Progenitor cell of endocrine pancreas (in vitro differentiated cells): ENCODE measurements at regions not wholly inside any gene's neighbourhood (a gene's known extent, or its start where the extent isn't known, plus 50 kb on each side); places are given as distances from the start of the nearest gene placed in this dataset.
"Not testable (repeated sequence)": the region's sequence is repeated elsewhere in the genome, so short reads cannot be mapped to it uniquely, and the experiment has no call there.

Experiments used
- DNase-seq: peaks from one replicate; pipeline ENCODE4 v3.0.0; 2021; ENCODE audit warnings: low spot score; ENCODE audit not compliant: unreplicated experiment
- H3K27ac Mint-ChIP-seq: 2 replicates; pipeline ENCODE4 v1.8.0; 2021; ENCODE audit warnings: mild to moderate bottlenecking, moderate library complexity, mixed read lengths
- H3K27me3 Mint-ChIP-seq: 2 replicates; pipeline ENCODE4 v1.8.0; 2021; ENCODE audit warnings: mixed read lengths
- H3K36me3 Mint-ChIP-seq: 2 replicates; pipeline ENCODE4 v1.8.0; 2022; ENCODE audit warnings: mixed read lengths; ENCODE audit not compliant: insufficient read depth
- H3K4me1 Mint-ChIP-seq: 2 replicates; pipeline ENCODE4 v1.8.0; 2021; ENCODE audit warnings: low read depth, mixed read lengths
- H3K4me3 Mint-ChIP-seq: 2 replicates; pipeline ENCODE4 v1.8.0; 2021; ENCODE audit warnings: low read depth, mild to moderate bottlenecking, moderate library complexity, mixed read lengths
- H3K9me3 Mint-ChIP-seq: 2 replicates; pipeline ENCODE4 v1.8.0; 2021; ENCODE audit warnings: low read depth, mixed read lengths
- TF ChIP-seq, protein P1 (sequence below): fragments of 200-600 bp; sonication (generic); IDR thresholded peaks from one replicate; pipeline ENCODE4 v1.5.0; 2021; ENCODE audit warnings: antibody characterized with exemption, mild to moderate bottlenecking; ENCODE audit not compliant: unreplicated experiment

DNA sequence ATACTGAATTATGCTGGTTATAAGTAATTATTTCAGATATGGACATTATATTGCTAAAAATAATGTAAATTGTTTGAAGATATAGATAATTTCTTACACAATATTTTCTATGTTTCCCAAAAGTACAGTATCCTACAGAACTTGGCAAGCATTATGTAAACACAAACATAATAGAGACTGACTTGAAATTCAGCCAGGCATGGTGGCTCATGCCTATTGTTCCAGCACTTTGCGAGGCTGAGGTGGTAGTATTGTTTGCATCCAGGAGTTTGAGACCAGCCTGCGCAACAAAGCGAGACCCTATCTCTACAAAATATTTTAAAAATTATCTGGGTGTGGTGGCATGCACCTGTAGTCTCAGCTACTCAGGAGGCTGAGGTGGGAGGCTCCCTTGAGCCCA lies 1300.5 kb upstream of the DDX18 start:
- Mint-ChIP-seq H3K27me3 (no peaks in the 10 kb centered on the region), H3K4me1 (peaks cover 4% of the 10 kb centered on the region), H3K27ac (no peak overlapping the region), H3K36me3 (no peaks in the 10 kb centered on the region), H3K9me3 (no peaks in the 10 kb centered on the region), H3K4me3 (no peak overlapping the region)
- TF ChIP-seq, protein P1, sequence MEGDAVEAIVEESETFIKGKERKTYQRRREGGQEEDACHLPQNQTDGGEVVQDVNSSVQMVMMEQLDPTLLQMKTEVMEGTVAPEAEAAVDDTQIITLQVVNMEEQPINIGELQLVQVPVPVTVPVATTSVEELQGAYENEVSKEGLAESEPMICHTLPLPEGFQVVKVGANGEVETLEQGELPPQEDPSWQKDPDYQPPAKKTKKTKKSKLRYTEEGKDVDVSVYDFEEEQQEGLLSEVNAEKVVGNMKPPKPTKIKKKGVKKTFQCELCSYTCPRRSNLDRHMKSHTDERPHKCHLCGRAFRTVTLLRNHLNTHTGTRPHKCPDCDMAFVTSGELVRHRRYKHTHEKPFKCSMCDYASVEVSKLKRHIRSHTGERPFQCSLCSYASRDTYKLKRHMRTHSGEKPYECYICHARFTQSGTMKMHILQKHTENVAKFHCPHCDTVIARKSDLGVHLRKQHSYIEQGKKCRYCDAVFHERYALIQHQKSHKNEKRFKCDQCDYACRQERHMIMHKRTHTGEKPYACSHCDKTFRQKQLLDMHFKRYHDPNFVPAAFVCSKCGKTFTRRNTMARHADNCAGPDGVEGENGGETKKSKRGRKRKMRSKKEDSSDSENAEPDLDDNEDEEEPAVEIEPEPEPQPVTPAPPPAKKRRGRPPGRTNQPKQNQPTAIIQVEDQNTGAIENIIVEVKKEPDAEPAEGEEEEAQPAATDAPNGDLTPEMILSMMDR, result no peak
- DNase-seq, result no peak

DNA sequence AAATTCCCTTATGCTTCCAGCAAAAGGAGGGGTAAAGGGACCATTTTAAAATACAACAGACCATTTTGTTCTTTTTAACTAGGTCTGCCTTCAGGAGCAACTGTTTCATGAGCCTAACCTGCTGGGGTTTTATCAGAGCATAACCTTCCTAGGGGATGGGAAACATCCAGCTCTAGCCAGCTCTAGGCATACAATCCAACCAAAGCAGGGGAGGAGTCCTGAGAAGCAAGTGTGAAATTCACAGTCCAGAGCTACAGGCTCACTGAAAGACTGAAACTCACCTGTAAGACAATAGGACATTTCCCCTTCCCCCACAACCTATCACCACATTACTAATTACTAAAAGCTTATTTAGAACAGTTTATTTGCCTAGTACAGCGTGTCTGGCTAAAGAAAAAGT lies 1296.6 kb upstream of the DDX18 start:
- H3K4me3 Mint-ChIP-seq, result no peak overlapping the region
- H3K4me1 Mint-ChIP-seq, result peaks cover 4% of the 10 kb centered on the region
- H3K36me3 Mint-ChIP-seq, result no peaks in the 10 kb centered on the region
- no peak overlapping the region for H3K27ac Mint-ChIP-seq
- TF ChIP-seq, protein P1, result no peak
- H3K9me3 Mint-ChIP-seq, result peaks cover 15% of the 10 kb centered on the region
- no peak for DNase-seq
- H3K27me3 Mint-ChIP-seq, result no peaks in the 10 kb centered on the region

DNA sequence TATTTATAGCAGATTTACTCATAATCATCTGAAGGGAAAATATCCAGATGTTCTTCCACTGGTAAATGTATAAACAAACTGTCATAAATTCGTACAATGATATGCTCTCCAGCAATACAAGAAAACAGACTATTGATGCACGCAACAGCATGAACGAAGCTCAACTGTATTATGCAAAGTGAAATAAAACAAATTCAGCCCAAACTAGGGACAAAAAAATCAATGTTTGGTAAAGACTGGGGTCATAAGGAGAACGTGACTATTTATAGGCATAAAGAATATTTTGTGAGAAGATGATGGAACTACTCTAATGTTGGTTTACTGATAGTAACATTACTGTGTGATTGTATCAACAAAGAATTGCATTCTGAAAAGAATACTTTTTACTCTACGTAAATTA lies 1276.7 kb upstream of the DDX18 start:
- no peak overlapping the region for H3K4me3 Mint-ChIP-seq
- TF ChIP-seq, protein P1, result no peak
- H3K4me1 Mint-ChIP-seq, result no peaks in the 10 kb centered on the region
- H3K9me3 Mint-ChIP-seq, result peaks cover 14% of the 10 kb centered on the region
- no peak for DNase-seq
- H3K36me3 Mint-ChIP-seq, result no peaks in the 10 kb centered on the region
- no peaks in the 10 kb centered on the region for H3K27me3 Mint-ChIP-seq
- H3K27ac Mint-ChIP-seq, result no peak overlapping the region

DNA sequence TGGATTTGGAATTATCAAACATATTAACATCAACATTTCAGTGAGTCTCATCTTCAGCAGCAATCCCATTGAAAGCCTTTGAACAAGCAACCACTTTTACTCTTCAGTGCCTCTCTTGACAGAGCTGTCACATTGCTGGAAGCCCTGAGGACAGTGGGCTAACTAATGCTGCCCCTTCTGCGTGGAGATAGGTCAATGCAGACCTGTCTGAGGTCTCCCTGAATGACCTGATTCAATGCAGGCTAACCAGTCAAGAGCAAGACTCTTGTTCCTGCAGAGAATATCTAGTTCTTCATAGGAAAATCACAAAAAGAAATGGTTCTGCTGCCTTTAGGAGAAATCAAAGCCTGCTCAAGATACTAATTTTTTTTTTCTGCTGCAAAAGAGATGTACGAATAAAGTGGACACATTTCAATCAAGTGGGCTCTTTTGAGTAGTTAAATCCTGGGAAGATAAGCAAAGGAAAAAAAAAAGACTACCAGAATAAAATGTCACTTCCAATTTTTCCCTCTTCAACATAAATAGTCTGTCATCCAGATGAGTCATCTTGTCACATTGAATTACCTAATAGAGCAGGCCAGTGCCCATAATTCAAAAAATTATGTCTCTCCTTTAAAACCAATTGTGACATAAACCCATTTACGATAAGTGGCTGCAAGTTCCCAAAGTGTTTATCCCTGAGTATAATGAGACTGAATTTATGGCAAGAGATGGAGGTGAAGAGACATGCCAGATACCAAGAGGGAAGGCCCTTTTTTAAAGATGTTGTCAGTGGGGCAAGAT lies 1269.0 kb upstream of the DDX18 start:
- Mint-ChIP-seq H3K27ac (no peak overlapping the region), H3K9me3 (peaks cover 20% of the 10 kb centered on the region), H3K4me1 (no peaks in the 10 kb centered on the region), H3K4me3 (no peak overlapping the region), H3K36me3 (no peaks in the 10 kb centered on the region), H3K27me3 (no peaks in the 10 kb centered on the region)
- TF ChIP-seq, protein P1, result no peak
- no peak for DNase-seq

DNA sequence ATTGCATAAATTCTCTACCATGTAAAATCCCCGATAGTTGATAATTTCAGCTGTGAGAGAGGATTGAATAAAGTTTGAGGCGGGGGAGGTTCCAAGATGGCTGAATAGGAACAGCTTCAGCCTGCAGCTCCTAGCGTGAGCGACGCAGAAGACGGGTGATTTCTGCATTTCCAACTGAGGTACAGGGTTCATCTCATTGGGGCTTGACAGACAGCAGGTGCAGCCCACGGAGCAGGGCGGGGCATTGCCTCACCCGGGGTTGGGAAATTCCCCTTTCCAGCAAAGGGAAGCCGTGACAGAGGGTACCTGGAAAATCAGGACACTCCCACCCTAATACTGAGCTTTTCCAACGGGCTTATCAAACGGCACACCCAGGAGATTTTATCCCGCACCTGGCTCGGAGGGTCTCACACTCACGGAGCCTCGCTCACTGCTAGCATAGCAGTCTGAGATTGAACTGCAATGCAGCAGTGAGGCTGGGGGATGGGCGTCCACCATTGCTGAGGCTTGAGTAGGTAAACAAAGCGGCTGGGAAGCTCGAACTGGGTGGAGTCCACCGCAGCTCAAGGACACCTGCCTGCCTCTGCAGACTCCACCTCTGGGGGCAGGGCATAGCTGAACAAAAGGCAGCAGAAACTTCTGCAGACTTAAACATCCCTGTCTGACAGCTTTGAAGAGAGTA lies 1261.6 kb upstream of the DDX18 start:
- H3K36me3 Mint-ChIP-seq, H3K4me3 Mint-ChIP-seq, H3K27me3 Mint-ChIP-seq, H3K4me1 Mint-ChIP-seq, DNase-seq, H3K27ac Mint-ChIP-seq: not testable (repeated sequence)
- H3K9me3 Mint-ChIP-seq, result peaks cover 17% of the 10 kb centered on the region
